ENCODE measurements at regions not wholly inside any gene's neighbourhood (a gene's known extent, or its start where the extent isn't known, plus 50 kb on each side); places are given as distances from the start of the nearest gene placed in this dataset.

GRCh38 chr9:7710686-7711085 lies 88.9 kb downstream of the DMAC1 start:
- Mint-ChIP-seq H3K9me3 (ENCODE audit: low read depth) (peaks cover 12% of the 10 kb centered on the region), H3K4me3 (ENCODE audit: low read depth) (no peak overlapping the region), H3K27me3 (peaks cover under 1% of the 10 kb centered on the region), H3K27ac (no peak overlapping the region), H3K36me3 (ENCODE audit: insufficient read depth) (no peaks in the 10 kb centered on the region), H3K4me1 (ENCODE audit: low read depth) (peaks cover 3% of the 10 kb centered on the region)
- no peak for DNase-seq (ENCODE audit: low spot score, unreplicated experiment)
- no peak for TF ChIP-seq CTCF (IDR thresholded peaks at IDR 0.05; ENCODE audit: unreplicated experiment)

GRCh38 chr9:7707934-7708333 lies 91.6 kb downstream of the DMAC1 start:
- Mint-ChIP-seq H3K4me3 (ENCODE audit: low read depth) (no peak overlapping the region), H3K36me3 (ENCODE audit: insufficient read depth) (no peaks in the 10 kb centered on the region), H3K27me3 (peaks cover 5% of the 10 kb centered on the region), H3K9me3 (ENCODE audit: low read depth) (no peaks in the 10 kb centered on the region), H3K4me1 (ENCODE audit: low read depth) (peaks cover 3% of the 10 kb centered on the region), H3K27ac (no peak overlapping the region)
- DNase-seq (ENCODE audit: low spot score, unreplicated experiment), result no peak
- TF ChIP-seq CTCF (IDR thresholded peaks at IDR 0.05; ENCODE audit: unreplicated experiment), result no peak

GRCh38 chr9:7704543-7704942 lies 95.0 kb downstream of the DMAC1 start:
- Mint-ChIP-seq H3K36me3 (ENCODE audit: insufficient read depth) (no peaks in the 10 kb centered on the region), H3K27ac (no peak overlapping the region), H3K4me3 (ENCODE audit: low read depth) (no peak overlapping the region), H3K4me1 (ENCODE audit: low read depth) (peaks cover 3% of the 10 kb centered on the region), H3K9me3 (ENCODE audit: low read depth) (peaks cover 1% of the 10 kb centered on the region), H3K27me3 (peaks cover 5% of the 10 kb centered on the region)
- no peak for DNase-seq (ENCODE audit: low spot score, unreplicated experiment)
- TF ChIP-seq CTCF (IDR thresholded peaks at IDR 0.05; ENCODE audit: unreplicated experiment), result no peak

- Mint-ChIP-seq H3K4me3 (ENCODE audit: low read depth) (no peak overlapping the region), H3K9me3 (ENCODE audit: low read depth) (peaks cover 6% of the 10 kb centered on the region), H3K27ac (no peak overlapping the region), H3K27me3 (no peaks in the 10 kb centered on the region), H3K36me3 (ENCODE audit: insufficient read depth) (no peaks in the 10 kb centered on the region), H3K4me1 (ENCODE audit: low read depth) (peaks cover 14% of the 10 kb centered on the region)
- TF ChIP-seq CTCF (IDR thresholded peaks at IDR 0.05; ENCODE audit: unreplicated experiment), result no peak
- no peak for DNase-seq (ENCODE audit: low spot score, unreplicated experiment)
Observed at GRCh38 chr9:7691909-7692308, 107.7 kb downstream of the DMAC1 start.

- Mint-ChIP-seq H3K4me3 (ENCODE audit: low read depth) (no peak overlapping the region), H3K9me3 (ENCODE audit: low read depth) (peaks cover 6% of the 10 kb centered on the region), H3K27ac (no peak overlapping the region), H3K27me3 (no peaks in the 10 kb centered on the region), H3K4me1 (ENCODE audit: low read depth) (peaks cover 14% of the 10 kb centered on the region), H3K36me3 (ENCODE audit: insufficient read depth) (no peaks in the 10 kb centered on the region)
- DNase-seq (ENCODE audit: low spot score, unreplicated experiment), result no peak
- no peak for TF ChIP-seq CTCF (IDR thresholded peaks at IDR 0.05; ENCODE audit: unreplicated experiment)
Observed at GRCh38 chr9:7690014-7690413, 109.6 kb downstream of the DMAC1 start.

Measured in progenitor cell of endocrine pancreas (in vitro differentiated cells).